ENCODE measurements at regions not wholly inside any gene's neighbourhood (a gene's known extent, or its start where the extent isn't known, plus 50 kb on each side); places are given as distances from the start of the nearest gene placed in this dataset.

- Histone ChIP-seq H3K4me3 (replicated peaks in 1 of 3; ENCODE audit: insufficient read depth in 1 of 3, low read depth in 2 of 3, low read length in 3 of 3) (no peak overlapping the region), H3K9ac (ENCODE audit: insufficient read depth, low read depth, low read length) (no peak overlapping the region), H3K4me1 (ENCODE audit: insufficient read depth, low read length) (no peaks in the 10 kb centered on the region), H3K36me3 (replicated peaks in 1 of 2; ENCODE audit: control insufficient read depth in 1 of 2, insufficient read depth in 2 of 2, low read length in 2 of 2) (no peaks in the 10 kb centered on the region), H4K20me1 (ENCODE audit: insufficient read depth, low read length) (no peaks in the 10 kb centered on the region), H2AFZ (ENCODE audit: low read length) (no peak overlapping the region), H3K9me3 (ENCODE audit: low read length) (peaks cover 6% of the 10 kb centered on the region; the same call in 1 of the 2 replicates), H3K27ac (ENCODE audit: extremely low read length, insufficient read depth, low read length) (no peak overlapping the region), H3K27me3 (ENCODE audit: control insufficient read depth in 1 of 2, insufficient read depth in 2 of 2, low read length in 2 of 2) (no peaks in the 10 kb centered on the region), H3K79me2 (ENCODE audit: insufficient read depth, low read length) (no peaks in the 10 kb centered on the region), H3K4me2 (ENCODE audit: low read depth, low read length) (no peak overlapping the region)
- FAIRE-seq: no peak
- intact Hi-C loops (cut with micrococcal nuclease; ENCODE audit: unreplicated experiment) (no loop called here), in situ Hi-C loops (cut with HindIII; ENCODE audit: extremely low pct_ligation_motif_present, low pct_unique_long_range_greater_than_20kb) (no loop called here)
- TF ChIP-seq GLMP (CRISPR knock-in tag; IDR thresholded peaks at IDR 0.05; ENCODE audit: borderline replicate concordance) (no peak), SOX13 (IDR thresholded peaks at IDR 0.05) (no peak), SOX13 (CRISPR knock-in tag; conservative IDR thresholded peaks at IDR 0.05 in 1 of 2, IDR thresholded peaks at IDR 0.05 in 1 of 2) (no peak), ZNF691 (CRISPR knock-in tag; IDR thresholded peaks at IDR 0.05; ENCODE audit: borderline replicate concordance, low read depth) (no peak), PCBP1 (IDR thresholded peaks at IDR 0.05; ENCODE audit: borderline replicate concordance, low read depth, low read length) (no peak), ZNF607 (CRISPR knock-in tag; IDR thresholded peaks at IDR 0.05; ENCODE audit: borderline replicate concordance) (no peak), REXO4 (CRISPR knock-in tag; IDR thresholded peaks at IDR 0.05; ENCODE audit: borderline replicate concordance) (no peak), HOXA5 (CRISPR knock-in tag; IDR thresholded peaks at IDR 0.05) (no peak)
- POLR2A ChIA-PET: no interaction called here
- no peak for DNase-seq (ENCODE audit: low spot score)
- BruUV-seq (replicated peaks): no TSS peak
- CTCF ChIA-PET (ENCODE audit: low intra/inter-chr PET ratio, low total read pairs): no interaction called here
- no peak for ATAC-seq
Measured at GRCh38 chr5:125655156-125655555, 768.1 kb upstream of the GRAMD2B start.

Data from HepG2 (cell line).